SU-DHL-6 (cell line): ENCODE measurements at regions not wholly inside any gene's neighbourhood (a gene's known extent, or its start where the extent isn't known, plus 50 kb on each side); places are given as distances from the start of the nearest gene placed in this dataset.

ENCODE experiments used
- CTCF ChIP-seq: fragments of 200-600 bp; sonication (generic); IDR thresholded peaks from one replicate; pipeline ENCODE4 v1.5.1; 2017; ENCODE audit warnings: antibody characterized with exemption, mild to moderate bottlenecking, low read length, moderate library complexity; ENCODE audit not compliant: insufficient read depth, poor library complexity, severe bottlenecking
- EZH2phosphoT487 ChIP-seq: fragments of 200-600 bp; sonication (generic), shearing (Covaris generic); conservative IDR thresholded peaks from 2 replicates; pipeline ENCODE4 v1.6.1; 2018; ENCODE audit warnings: mild to moderate bottlenecking, antibody characterized with exemption, low read length, moderate library complexity, mixed read lengths

GRCh38 chr4:169840554-169840953, 82.8 kb upstream of the HPF1 start:
- TF ChIP-seq CTCF = no peak
- TF ChIP-seq EZH2phosphoT487 = no peak
